WTC11 (cell line): ENCODE measurements at regions not wholly inside any gene's neighbourhood (a gene's known extent, or its start where the extent isn't known, plus 50 kb on each side); places are given as distances from the start of the nearest gene placed in this dataset.

ENCODE experiments used
- CBFB ChIP-seq: sonication (generic); formaldehyde crosslinking; IDR thresholded peaks from 2 replicates; pipeline ENCODE4 v1.8.1; 2022; ENCODE audit warnings: mild to moderate bottlenecking, low read depth, missing genetic modification reagents
- ELF4 ChIP-seq: sonication (generic); formaldehyde crosslinking; IDR thresholded peaks from 2 replicates; pipeline ENCODE4 v1.8.1; 2022; ENCODE audit warnings: low read depth, mild to moderate bottlenecking, moderate library complexity, missing genetic modification reagents
- JUN ChIP-seq: sonication (generic); formaldehyde crosslinking; IDR thresholded peaks from 2 replicates; pipeline ENCODE4 v1.8.0; 2023; ENCODE audit warnings: mild to moderate bottlenecking, missing genetic modification reagents
- NR2C2 ChIP-seq: sonication (generic); formaldehyde crosslinking; IDR thresholded peaks from 2 replicates; pipeline ENCODE4 v1.8.0; 2022; ENCODE audit warnings: mild to moderate bottlenecking, missing genetic modification reagents
- SP1 ChIP-seq: sonication (generic); formaldehyde crosslinking; conservative IDR thresholded peaks from 2 replicates; pipeline ENCODE4 v1.8.1; 2022; ENCODE audit warnings: missing genetic modification reagents
- TEAD1 ChIP-seq: sonication (generic); formaldehyde crosslinking; IDR thresholded peaks from 2 replicates; pipeline ENCODE4 v1.8.0; 2022; ENCODE audit warnings: mild to moderate bottlenecking, missing genetic modification reagents
- TEAD4 ChIP-seq: sonication (generic); formaldehyde crosslinking; IDR thresholded peaks from 2 replicates; pipeline ENCODE4 v1.8.0; 2022; ENCODE audit warnings: mild to moderate bottlenecking, missing genetic modification reagents
- TP53 ChIP-seq: sonication (generic); formaldehyde crosslinking; IDR thresholded peaks from 2 replicates; pipeline ENCODE4 v1.8.1; 2023; ENCODE audit warnings: mild to moderate bottlenecking, missing genetic modification reagents
- ZNF121 ChIP-seq: sonication (generic); formaldehyde crosslinking; IDR thresholded peaks from 2 replicates; pipeline ENCODE4 v1.8.0; 2023; ENCODE audit warnings: missing genetic modification reagents
- TF ChIP-seq, protein P1 (sequence below): fragments of 200-600 bp; IDR thresholded peaks from 2 replicates; pipeline ENCODE4 v1.8.0; 2022; ENCODE audit warnings: antibody characterized with exemption
- TF ChIP-seq, protein P2 (sequence below): sonication (generic); formaldehyde crosslinking; IDR thresholded peaks from 2 replicates; pipeline ENCODE4 v1.8.0; 2022; ENCODE audit warnings: mild to moderate bottlenecking, missing genetic modification reagents
- TF ChIP-seq, protein P3 (sequence below): fragments of 250-450 bp; sonication (Bioruptor Pico); IDR thresholded peaks from 2 replicates; pipeline ENCODE4 v1.9.0; 2021; ENCODE audit warnings: moderate library complexity, mild to moderate bottlenecking, inconsistent platforms, borderline replicate concordance

DNA sequence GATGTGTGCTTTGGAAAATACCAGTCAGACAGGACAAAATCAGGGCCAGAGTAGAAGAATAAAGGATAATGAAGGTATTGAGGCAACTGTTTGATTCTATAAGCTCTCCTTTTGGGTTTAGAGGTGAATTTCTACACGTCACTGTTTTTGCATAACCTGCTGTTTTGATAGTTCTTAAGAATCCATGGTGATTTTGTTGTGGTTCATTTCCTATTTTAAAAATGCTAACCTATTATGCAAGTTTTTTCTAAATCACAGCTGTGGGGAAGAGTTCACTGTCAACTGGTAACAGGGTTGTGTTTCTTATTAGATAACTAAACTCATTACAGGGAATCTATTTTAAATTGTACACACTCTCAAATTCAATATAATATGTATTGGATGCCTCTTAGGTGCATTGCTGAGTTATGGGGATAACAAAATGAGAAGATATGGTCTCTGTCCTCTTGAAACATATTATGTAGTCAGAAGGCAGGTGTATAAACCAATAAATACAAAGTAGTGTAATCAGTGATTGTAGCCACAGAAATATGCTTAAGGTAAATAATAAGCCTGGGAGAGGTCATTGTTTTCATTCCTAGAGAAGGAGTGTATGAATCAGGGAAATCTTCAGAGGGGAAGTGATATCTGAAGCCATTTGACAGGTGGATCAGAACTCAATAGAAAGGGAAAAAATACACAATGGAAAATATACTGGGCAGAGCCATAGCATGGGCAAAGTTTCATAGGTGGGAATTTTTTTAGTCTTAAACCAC, 192.5 kb downstream of the FAT3 start:
- TF ChIP-seq, protein P1, sequence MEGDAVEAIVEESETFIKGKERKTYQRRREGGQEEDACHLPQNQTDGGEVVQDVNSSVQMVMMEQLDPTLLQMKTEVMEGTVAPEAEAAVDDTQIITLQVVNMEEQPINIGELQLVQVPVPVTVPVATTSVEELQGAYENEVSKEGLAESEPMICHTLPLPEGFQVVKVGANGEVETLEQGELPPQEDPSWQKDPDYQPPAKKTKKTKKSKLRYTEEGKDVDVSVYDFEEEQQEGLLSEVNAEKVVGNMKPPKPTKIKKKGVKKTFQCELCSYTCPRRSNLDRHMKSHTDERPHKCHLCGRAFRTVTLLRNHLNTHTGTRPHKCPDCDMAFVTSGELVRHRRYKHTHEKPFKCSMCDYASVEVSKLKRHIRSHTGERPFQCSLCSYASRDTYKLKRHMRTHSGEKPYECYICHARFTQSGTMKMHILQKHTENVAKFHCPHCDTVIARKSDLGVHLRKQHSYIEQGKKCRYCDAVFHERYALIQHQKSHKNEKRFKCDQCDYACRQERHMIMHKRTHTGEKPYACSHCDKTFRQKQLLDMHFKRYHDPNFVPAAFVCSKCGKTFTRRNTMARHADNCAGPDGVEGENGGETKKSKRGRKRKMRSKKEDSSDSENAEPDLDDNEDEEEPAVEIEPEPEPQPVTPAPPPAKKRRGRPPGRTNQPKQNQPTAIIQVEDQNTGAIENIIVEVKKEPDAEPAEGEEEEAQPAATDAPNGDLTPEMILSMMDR = no peak
- no peak for TF ChIP-seq TEAD4 (CRISPR knock-in tag)
- no peak for TF ChIP-seq TP53 (CRISPR knock-in tag)
- no peak for TF ChIP-seq ZNF121 (CRISPR knock-in tag)
- TF ChIP-seq, protein P2, sequence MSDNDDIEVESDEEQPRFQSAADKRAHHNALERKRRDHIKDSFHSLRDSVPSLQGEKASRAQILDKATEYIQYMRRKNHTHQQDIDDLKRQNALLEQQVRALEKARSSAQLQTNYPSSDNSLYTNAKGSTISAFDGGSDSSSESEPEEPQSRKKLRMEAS (CRISPR knock-in tag) = no peak
- no peak for TF ChIP-seq NR2C2 (CRISPR knock-in tag)
- TF ChIP-seq ELF4 = no peak
- no peak for TF ChIP-seq CBFB (CRISPR knock-in tag)
- no peak for TF ChIP-seq TEAD1
- TF ChIP-seq, protein P3, sequence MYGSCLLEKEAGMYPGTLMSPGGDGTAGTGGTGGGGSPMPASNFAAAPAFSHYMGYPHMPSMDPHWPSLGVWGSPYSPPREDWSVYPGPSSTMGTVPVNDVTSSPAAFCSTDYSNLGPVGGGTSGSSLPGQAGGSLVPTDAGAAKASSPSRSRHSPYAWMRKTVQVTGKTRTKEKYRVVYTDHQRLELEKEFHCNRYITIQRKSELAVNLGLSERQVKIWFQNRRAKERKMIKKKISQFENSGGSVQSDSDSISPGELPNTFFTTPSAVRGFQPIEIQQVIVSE (CRISPR knock-in tag) = no peak
- no peak for TF ChIP-seq JUN
- TF ChIP-seq SP1 (CRISPR knock-in tag) = no peak
